Endodermal cell (in vitro differentiated cells): ENCODE measurements at regions not wholly inside any gene's neighbourhood (a gene's known extent, or its start where the extent isn't known, plus 50 kb on each side); places are given as distances from the start of the nearest gene placed in this dataset.

Experiments
- DNase-seq: peaks from one replicate; pipeline ENCODE4 v3.0.0-alpha.2; 2017
- H3K27ac ChIP-seq: 2 replicates; pipeline ENCODE4 v1.5.1; 2013; ENCODE audit warnings: mild to moderate bottlenecking, low read depth, low read length, moderate library complexity
- H3K27me3 ChIP-seq: 2 replicates; pipeline ENCODE4 v1.6.1; 2013; ENCODE audit warnings: mild to moderate bottlenecking, low read length, moderate library complexity; ENCODE audit not compliant: insufficient read depth, control insufficient read depth, poor library complexity, severe bottlenecking
- H3K36me3 ChIP-seq: 2 replicates; pipeline ENCODE4 v1.7.0; 2013; ENCODE audit warnings: mild to moderate bottlenecking, low read length, moderate library complexity; ENCODE audit not compliant: control insufficient read depth, insufficient read depth
- H3K4me1 ChIP-seq: one replicate; pipeline ENCODE4 v1.7.0; 2013; ENCODE audit warnings: low read length; ENCODE audit not compliant: control insufficient read depth, insufficient read depth
- H3K4me3 ChIP-seq: 2 replicates; pipeline ENCODE4 v1.5.1; 2013; ENCODE audit warnings: mild to moderate bottlenecking, low read length, moderate library complexity
- H3K9ac ChIP-seq: 2 replicates; pipeline ENCODE4 v1.6.1; 2013; ENCODE audit warnings: mild to moderate bottlenecking, low read length, moderate library complexity; ENCODE audit not compliant: poor library complexity, severe bottlenecking; ENCODE audit errors: extremely low read depth
- H3K9me3 ChIP-seq: 2 replicates; pipeline ENCODE4 v1.6.1; 2013; ENCODE audit warnings: mild to moderate bottlenecking, low read length, moderate library complexity; ENCODE audit not compliant: control insufficient read depth
- H3K27ac Mint-ChIP-seq: 2 replicates; pipeline ENCODE4 v1.8.0; 2020; ENCODE audit warnings: mixed read lengths
- H3K27me3 Mint-ChIP-seq: 2 replicates; pipeline ENCODE4 v1.8.0; 2021; ENCODE audit warnings: mild to moderate bottlenecking, mixed read lengths; ENCODE audit not compliant: insufficient read depth
- H3K36me3 Mint-ChIP-seq: 2 replicates; pipeline ENCODE4 v1.8.0; 2020; ENCODE audit warnings: low read depth, mixed read lengths
- H3K4me1 Mint-ChIP-seq: 2 replicates; pipeline ENCODE4 v1.8.0; 2020; ENCODE audit warnings: mixed read lengths
- H3K4me3 Mint-ChIP-seq: 2 replicates; pipeline ENCODE4 v1.8.0; 2020; ENCODE audit warnings: mild to moderate bottlenecking, moderate library complexity, mixed read lengths
- H3K9me3 Mint-ChIP-seq: 2 replicates; pipeline ENCODE4 v1.8.0; 2020; ENCODE audit warnings: mild to moderate bottlenecking, mixed read lengths
- WGBS, 2 experiments: methylation state at CpG; one replicate each; pipeline versions ENCODE4 v1.1.5 to v1.1.7; 2013; ENCODE audit warnings: missing lambda C conversion rate in 2 of 2, mixed read lengths in 1 of 2; ENCODE audit not compliant: insufficient coverage in 1 of 2, insufficient read length in 1 of 2; 5-methylcytosine and 5-hydroxymethylcytosine counted together
- TF ChIP-seq, protein P1 (sequence below): fragments of 200-600 bp; sonication (generic); conservative IDR thresholded peaks from 2 replicates; pipeline ENCODE4 v1.5.0; 2021; ENCODE audit warnings: antibody characterized with exemption, mild to moderate bottlenecking

DNA sequence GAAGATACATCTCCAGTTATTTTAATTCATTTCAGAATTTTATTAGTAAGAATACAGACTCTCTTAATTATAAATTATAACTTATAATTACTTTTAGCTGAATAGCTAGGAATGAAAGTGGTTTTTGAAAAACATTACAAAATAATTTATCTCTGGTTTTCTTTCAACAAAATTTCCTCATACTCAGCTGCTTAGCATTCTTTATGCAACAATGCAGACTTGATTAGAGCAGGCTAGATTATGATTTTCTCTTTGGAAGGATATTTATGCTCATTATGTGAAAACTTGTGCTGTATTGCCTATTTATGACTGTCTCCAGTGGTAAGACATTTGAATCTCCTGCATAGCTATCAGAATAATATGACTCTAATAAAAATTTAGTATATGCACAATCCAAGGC, 2023.7 kb downstream of the C4orf33 start:
- no peaks in the 10 kb centered on the region for H3K4me1 Mint-ChIP-seq
- Histone ChIP-seq H3K9me3 (no peaks in the 10 kb centered on the region), H3K27ac (no peak overlapping the region), H3K9ac (no peak overlapping the region), H3K4me3 (no peak overlapping the region), H3K36me3 (no peaks in the 10 kb centered on the region), H3K27me3 (no peaks in the 10 kb centered on the region), H3K4me1 (no peaks in the 10 kb centered on the region)
- H3K9me3 Mint-ChIP-seq: peaks cover 2% of the 10 kb centered on the region
- no peak overlapping the region for H3K27ac Mint-ChIP-seq
- H3K27me3 Mint-ChIP-seq: no peaks in the 10 kb centered on the region
- H3K36me3 Mint-ChIP-seq: no peaks in the 10 kb centered on the region
- no peak overlapping the region for H3K4me3 Mint-ChIP-seq
- TF ChIP-seq, protein P1, sequence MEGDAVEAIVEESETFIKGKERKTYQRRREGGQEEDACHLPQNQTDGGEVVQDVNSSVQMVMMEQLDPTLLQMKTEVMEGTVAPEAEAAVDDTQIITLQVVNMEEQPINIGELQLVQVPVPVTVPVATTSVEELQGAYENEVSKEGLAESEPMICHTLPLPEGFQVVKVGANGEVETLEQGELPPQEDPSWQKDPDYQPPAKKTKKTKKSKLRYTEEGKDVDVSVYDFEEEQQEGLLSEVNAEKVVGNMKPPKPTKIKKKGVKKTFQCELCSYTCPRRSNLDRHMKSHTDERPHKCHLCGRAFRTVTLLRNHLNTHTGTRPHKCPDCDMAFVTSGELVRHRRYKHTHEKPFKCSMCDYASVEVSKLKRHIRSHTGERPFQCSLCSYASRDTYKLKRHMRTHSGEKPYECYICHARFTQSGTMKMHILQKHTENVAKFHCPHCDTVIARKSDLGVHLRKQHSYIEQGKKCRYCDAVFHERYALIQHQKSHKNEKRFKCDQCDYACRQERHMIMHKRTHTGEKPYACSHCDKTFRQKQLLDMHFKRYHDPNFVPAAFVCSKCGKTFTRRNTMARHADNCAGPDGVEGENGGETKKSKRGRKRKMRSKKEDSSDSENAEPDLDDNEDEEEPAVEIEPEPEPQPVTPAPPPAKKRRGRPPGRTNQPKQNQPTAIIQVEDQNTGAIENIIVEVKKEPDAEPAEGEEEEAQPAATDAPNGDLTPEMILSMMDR: no peak
- no peak for DNase-seq

GRCh38 chr4:131137196-131137595, 2011.9 kb upstream of the PCDH10 start:
- no peak overlapping the region for H3K9ac ChIP-seq
- H3K27me3 Mint-ChIP-seq: no peaks in the 10 kb centered on the region
- WGBS, 2 experiments: 99 to 100% methylated on average over 2 of the region's 2 CpGs
- H3K27ac ChIP-seq: no peak overlapping the region
- no peaks in the 10 kb centered on the region for H3K36me3 ChIP-seq
- peaks cover 3% of the 10 kb centered on the region for H3K4me1 ChIP-seq
- no peak overlapping the region for H3K27ac Mint-ChIP-seq
- TF ChIP-seq, protein P1: no peak
- H3K4me3 ChIP-seq: no peak overlapping the region
- no peaks in the 10 kb centered on the region for H3K27me3 ChIP-seq
- H3K9me3 ChIP-seq: no peaks in the 10 kb centered on the region
- no peak for DNase-seq
- no peaks in the 10 kb centered on the region for H3K36me3 Mint-ChIP-seq
- H3K9me3 Mint-ChIP-seq: peaks cover 3% of the 10 kb centered on the region
- H3K4me1 Mint-ChIP-seq: no peaks in the 10 kb centered on the region
- H3K4me3 Mint-ChIP-seq: no peak overlapping the region

DNA sequence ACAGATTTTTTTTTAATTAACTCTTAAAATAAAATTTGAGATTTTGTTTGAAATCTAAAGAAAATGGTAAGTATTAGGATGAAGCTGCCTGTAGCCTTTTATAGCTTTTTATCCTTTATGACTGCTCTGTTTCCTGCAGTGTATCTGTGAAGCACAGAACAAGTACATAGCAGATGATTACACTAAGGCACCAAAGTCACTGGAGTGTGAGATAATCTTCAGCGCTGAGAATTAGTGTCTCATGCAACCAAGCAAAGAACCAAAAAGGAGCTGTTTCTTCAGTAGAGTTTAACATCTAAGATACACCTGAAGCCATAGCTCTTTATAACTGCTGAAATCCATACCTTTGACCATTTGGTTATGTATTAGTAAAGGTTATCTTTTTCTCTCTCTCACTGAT, 1989.8 kb upstream of the PCDH10 start:
- Histone ChIP-seq H3K9ac (no peak overlapping the region), H3K27ac (no peak overlapping the region), H3K36me3 (no peaks in the 10 kb centered on the region), H3K4me1 (no peaks in the 10 kb centered on the region), H3K27me3 (no peaks in the 10 kb centered on the region), H3K9me3 (no peaks in the 10 kb centered on the region), H3K4me3 (no peak overlapping the region)
- peaks cover 7% of the 10 kb centered on the region for H3K9me3 Mint-ChIP-seq
- WGBS, 2 experiments: 94% methylated on average over 1 of the region's 1 CpG; no CpG with 5 or more reads in 1 of the 2 experiments
- no peaks in the 10 kb centered on the region for H3K27me3 Mint-ChIP-seq
- no peak overlapping the region for H3K4me3 Mint-ChIP-seq
- no peaks in the 10 kb centered on the region for H3K4me1 Mint-ChIP-seq
- H3K27ac Mint-ChIP-seq: no peak overlapping the region
- H3K36me3 Mint-ChIP-seq: no peaks in the 10 kb centered on the region
- no peak for DNase-seq
- TF ChIP-seq, protein P1: no peak
